Muscle of arm (tissue), 1 donor: ENCODE measurements at regions not wholly inside any gene's neighbourhood (a gene's known extent, or its start where the extent isn't known, plus 50 kb on each side); places are given as distances from the start of the nearest gene placed in this dataset.
"Not testable (repeated sequence)": the region's sequence is repeated elsewhere in the genome, so short reads cannot be mapped to it uniquely, and the experiment has no call there.

Experiments used
- DNase-seq: peaks from one replicate; pipeline ENCODE4 v3.0.0-alpha.2; 2013

DNA sequence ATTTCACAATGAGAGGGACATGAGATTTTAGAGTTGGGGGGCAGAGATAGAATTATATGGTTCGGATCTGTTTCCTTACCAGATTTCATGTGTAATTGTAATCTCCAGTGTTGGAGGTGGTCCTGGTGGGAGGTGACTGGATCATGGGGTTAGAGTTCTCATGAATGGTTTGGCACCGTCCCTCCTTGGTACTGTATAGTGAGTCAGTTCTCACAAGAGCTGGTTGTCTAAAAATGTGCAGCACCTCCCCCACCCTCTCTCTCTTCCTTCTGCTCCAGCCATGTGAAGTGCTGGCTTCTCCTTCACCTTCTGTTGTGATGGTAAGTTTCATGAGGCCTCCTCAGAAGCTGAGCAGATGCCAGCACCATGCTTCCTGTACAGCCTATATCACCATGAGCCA is 138.1 kb downstream of the SCG2 start:
- DNase-seq: no peak

DNA sequence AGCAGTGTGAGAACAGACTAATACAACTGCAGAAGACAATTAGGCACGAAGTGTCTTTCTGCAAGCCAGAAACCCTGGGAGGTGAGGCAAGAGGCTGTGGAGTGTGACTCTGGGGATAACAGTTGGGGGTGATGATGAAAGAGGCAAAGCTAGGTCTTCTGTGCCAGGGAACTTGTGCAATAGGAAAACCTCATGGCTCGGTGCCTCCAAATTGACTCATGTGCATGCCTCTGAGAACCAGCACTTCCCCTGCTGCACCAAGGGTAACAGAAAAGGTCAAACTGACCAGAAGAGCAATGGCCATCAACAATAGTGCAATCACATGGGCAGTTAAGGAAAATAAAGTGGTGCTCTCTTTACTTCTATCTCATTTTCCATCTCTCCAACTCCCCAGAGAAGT is 136.4 kb downstream of the SCG2 start:
- DNase-seq: no peak

DNA sequence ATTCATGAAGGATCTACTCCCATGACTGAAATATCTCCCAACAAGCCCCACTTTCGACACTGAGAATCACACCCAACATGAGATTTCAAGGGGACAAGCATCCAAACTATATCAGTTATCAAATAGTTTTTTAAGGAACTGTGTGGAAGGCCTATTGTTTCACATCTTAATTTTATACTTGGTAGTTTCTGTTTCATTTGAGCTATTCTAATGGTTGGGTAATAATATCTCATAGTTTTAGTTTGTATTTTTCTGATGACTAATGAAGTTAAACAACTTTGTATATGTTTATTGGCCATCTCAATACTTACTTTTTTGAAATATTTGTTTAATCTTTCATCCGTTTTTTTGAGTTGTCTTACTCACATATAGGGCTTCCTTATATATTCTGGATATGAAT is 135.0 kb downstream of the SCG2 start:
- no peak for DNase-seq

DNA sequence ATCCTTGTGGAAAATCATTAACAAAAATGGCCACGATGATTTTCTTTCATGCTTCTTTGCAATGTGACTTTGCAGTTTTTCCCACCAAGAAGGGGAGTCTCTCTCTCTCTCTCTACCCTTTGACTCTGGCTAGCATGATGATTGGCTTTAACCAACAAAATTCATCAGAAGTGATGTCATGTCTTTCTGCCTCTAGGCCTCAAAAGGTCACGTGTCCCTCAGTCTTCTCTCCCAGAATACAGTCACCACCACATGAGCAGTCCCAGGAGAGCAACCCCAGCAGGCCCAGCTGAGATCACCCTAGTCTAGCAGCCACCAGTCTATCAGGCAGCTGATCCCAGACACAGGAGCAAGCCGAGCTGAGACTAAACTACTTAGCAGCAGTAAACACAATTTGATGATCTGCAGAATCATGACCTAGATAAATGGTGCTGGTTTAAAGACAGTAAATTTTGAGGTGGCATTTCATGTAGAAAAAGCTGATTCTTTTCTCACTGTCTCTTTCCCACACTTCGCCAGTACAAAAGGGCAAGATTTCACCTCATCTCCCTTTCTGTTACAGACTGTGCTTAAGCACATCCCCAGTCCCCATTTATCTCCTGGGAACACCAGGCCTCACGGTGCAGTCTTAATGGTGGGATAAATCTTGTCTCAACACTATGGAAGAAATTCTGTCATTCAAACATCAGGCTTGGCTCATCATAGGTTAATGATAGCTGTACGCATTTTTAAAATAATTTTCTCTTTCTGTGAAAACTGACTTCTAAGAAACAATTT is 132.7 kb downstream of the SCG2 start:
- no peak for DNase-seq

DNA sequence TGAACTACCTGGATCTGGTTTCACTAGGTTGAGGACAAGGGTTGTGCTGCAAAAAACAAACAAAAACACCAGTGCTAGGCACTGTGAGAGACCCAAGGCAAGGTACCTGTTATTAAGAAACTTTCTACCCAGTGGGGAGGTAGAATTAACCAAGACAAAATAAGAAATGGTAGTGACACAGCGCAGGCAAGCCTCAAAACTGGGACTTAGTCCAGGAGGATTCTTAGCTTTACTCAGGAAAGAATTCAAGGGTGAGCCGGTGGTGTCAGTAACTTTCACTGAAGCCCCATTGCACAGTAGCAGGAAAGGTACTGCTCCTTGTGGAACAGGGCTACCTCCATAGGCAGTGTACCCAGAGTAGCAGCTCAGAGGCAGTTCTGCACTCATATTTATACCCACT is 131.6 kb downstream of the SCG2 start:
- DNase-seq: no peak

DNA sequence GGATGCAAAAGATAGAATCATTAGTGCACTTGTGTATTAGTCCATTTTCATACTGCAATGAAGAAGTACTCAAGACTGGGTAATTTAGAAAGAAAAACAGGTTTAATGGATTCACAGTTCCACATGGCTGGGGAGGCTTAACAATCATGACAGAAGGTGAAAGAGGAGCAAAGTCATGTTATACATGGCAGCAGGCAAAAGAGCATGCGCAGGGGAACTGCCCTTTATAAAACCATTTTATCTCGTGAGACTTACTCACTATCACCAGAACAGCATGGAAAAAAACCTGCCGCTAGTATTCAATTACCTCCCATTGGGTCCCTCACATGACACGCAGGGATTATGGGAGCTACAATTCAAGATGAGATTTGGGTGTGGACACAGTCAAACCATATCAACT is 129.4 kb downstream of the SCG2 start:
- DNase-seq: no peak

DNA sequence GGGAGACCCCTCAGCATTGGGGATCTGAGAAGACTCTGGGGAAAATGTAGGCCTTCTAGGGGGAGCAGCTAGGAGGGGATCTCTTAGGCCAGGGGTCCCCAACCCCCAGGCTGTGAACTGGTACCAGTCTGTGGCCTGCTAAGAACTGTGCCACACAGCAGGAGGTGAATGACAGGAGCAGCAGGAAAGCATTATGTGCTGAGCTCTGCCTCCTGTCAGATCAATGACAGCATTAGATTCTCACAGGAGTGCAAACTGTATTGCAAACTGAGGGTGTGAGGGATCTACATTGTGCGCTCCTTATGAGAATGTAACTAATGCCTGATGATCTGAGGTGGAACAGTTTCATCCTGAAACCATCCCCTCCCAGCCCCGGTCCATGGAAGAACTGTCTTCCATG is 127.3 kb downstream of the SCG2 start:
- DNase-seq: no peak

DNA sequence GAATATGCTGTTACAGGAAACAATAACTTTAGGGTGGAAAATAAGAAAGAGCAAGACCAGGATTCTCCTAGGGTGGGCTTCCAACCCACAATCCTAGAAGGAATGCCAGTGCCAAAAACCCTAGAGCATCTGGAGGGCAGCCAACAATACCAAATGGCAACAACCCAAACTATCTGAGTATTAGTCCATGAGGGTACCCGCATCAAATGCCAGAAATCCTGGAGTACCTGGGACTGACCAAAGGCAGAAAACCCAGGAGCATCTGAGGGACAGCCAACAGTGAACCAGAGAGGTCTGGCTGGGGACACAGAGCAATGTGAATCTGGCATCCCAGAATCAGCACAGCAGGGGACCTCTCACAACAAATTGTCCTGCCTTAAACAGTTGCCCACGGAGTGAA is 126.3 kb downstream of the SCG2 start:
- DNase-seq: no peak

DNA sequence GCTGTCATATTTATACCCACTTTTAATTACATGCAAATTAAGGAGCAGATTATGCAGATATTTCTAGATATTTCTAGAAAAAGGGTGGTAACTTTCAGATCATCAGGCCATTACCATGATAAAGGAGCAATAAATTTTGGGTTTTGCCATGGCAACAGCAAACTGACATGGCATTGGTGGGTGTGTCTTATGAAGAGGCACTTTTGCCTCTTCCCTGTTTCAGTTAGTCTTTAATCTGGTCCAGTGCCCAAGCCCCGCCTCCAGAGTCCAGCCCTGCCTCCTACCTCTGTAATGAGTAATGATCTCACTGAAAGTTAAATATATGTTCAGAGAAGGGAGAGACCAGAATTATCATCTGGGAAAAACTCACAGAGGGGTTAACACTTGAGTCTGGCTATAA is 124.8 kb downstream of the SCG2 start:
- DNase-seq: no peak

DNA sequence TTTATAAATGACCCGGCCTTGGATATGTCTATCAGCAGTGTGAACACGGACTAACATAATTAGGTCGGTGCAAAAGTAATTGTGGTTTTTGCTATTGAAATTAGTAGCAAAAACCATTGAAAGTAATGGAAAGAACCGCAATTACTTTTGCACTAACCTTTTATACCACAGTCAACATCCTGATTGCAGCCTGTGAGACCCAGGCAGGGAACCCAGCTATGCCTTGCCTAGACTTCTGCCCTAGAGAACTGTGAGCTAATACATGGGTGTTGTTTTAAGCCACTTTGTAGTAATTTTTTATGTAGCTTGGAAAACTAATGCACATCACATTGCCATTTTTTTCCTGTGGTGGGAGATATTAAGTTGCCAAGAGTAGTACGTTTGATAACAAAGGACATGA is 120.7 kb downstream of the SCG2 start:
- DNase-seq: no peak

DNA sequence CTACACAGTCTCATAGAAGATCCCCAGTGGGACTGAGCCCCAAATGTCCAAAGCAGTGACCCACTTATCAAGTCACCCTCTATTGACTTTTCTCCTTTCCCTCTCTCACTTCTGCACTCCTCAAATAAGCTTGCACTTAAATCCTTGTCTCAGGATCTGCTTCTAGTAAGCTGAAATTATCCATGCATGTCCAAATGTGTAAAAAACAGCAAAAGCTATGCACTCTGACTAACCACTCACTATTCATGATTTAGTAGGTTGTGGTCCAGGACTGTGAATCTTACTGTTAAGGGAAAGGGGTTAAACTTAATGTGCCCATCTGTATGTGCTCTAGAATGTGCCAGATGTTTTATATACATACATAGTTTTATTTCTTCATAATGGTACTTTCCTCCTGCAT is 115.4 kb downstream of the SCG2 start:
- no peak for DNase-seq

DNA sequence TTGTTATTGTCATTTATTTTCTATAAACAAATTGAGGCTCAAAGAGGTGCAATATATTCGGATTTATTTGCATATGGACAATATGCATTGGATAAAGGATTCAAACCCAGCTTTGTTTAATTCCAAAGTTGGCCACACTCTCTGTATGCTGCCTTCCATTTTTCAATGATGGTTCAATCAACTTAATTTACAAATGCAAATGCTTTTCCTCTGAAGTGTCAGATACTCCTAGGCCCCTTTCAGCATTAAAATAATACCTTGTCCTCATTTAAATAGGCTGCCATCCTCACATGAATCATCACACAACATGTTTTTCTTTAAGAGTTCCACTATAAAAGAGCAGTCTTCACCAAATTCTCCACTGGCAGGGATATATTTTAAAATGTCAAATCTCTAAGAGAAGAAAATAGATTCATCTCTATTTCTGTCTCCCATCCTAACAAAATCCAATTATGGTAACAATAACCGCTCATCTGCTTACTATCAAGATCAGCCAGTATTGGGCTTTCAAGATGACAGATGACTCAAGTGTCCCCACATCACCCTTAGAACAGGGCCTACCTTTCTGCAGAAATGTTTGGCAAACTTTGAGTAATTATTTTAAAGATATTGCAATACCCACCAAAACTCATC is 114.8 kb downstream of the SCG2 start:
- no peak for DNase-seq

DNA sequence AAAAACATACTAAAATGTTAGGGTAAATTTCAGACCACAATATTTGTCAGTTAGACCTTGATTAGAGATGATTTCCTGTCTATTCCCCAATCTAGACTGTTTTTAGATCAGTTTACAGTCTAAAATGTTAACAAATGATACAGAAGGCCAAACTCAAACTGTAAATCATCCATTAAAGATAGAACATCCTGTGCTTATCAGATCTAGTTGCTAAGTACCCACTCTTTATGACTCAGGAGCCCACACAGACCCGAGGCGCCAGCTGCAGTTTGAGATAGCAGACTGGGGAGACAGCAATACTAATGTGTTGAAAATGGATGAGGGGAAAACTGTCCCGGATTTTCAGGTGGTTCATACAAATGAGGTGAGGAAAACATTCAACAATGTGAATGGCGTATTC is 113.3 kb downstream of the SCG2 start:
- no peak for DNase-seq

DNA sequence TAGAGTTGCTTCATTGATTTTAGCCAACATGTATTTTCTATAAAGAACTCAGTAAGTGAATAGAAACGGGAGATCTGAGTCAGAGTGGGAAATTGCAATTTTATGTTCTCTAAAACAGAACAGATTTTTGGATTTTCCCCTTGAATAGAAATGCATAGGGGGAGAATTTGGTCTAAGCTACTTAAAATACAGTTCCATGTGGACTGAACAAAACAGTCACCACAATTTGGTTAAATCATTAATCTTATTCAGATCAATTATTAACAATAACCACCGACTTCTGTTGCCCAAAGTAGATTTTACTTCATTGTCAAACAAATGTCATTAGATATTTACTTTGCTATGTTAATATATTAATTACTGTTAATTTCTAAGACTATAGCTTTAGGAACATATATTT is 107.7 kb downstream of the SCG2 start:
- DNase-seq: no peak

DNA sequence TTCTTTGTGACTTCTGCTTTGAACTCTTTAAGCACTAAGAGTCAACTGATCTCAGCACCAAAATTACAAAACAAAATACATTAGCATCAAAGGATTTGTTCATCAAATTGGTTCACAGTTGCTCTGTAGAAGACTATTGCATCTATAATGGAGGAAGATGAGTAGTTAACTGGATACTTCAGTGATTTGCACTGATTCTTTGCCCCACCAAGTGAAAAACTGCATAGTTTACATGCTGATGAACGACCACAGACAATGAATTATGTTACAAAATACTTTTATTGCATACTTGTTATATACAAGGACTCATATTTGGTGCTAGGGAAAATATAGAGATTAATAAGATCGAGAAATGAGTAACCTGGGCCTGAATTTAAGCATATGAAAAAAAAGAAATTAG is 107.2 kb downstream of the SCG2 start:
- DNase-seq: no peak

DNA sequence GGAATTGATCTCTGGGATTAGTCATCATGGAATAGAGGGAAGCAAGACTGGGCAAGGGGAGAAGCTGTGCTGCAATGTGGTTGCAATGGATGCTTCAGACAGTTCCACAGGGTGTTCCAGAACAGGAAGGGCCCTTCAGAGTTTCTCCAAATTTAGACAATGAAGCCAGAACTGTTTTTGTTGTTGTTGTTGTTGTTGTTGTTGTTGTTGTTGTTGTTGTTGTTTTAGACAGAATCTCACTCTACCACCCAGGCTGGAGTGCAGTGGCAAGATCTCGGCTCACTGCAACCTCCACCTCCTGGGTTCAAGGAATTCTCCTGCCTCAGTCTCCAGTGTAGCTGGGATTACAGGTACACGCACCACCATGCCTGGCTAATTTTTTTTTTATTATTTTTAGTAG is 105.3 kb downstream of the SCG2 start:
- DNase-seq: not testable (repeated sequence)

DNA sequence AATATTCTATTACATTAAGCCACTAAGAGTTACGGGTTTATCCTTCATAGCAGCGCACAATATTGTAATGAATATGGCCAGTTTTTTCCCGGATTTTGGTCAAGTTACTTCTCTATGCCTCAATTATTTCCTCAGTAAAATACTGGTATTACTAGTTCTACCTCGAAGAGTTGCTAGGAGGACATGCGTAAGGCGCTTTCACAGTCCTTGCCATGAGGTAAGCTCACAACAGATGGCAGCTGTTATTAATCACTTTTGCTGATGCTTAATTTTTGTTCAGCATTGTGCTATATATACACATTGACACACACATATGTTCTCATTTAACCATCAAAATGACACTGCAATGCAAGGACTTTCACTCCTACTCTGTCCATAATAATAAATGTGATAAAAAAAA is 101.5 kb downstream of the SCG2 start:
- no peak for DNase-seq

DNA sequence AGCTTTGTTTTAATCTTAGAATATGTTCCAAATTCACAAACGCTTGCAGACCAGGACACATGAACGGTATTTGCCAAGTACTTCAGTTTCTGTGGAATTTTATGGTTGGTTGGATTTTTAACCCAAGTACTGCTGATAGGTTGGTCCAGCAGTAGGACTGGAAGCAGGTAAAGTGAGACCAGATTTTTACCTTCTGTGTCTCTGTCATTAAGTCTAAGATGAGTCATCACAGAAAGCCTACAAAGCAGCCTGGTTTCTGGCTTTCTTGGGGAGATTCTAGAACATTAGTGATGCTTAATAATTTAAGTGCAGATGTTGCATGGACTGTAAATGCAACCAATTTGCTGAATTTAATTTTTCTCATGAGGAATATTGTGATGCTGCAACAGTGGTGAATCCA is 100.5 kb downstream of the SCG2 start:
- DNase-seq: no peak

DNA sequence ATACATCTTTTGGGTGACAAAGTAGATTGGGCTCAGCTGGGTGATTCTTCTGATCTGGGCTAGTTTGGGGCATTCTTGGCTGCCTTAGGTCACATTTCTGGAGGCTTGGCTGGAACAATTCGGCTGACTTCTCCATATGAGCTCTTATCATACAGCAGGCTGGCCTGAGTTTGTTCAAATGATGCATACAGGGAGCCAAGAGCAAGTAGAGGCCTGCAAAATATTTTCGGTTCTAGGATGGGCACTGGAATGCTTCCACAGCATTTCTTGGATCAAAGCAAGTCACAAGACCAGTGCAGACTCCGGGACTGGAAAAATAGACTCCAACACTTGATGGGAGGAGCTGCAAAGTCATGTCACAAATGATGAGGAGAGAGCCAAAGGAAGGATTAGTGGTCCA is 98.4 kb downstream of the SCG2 start:
- DNase-seq: no peak

DNA sequence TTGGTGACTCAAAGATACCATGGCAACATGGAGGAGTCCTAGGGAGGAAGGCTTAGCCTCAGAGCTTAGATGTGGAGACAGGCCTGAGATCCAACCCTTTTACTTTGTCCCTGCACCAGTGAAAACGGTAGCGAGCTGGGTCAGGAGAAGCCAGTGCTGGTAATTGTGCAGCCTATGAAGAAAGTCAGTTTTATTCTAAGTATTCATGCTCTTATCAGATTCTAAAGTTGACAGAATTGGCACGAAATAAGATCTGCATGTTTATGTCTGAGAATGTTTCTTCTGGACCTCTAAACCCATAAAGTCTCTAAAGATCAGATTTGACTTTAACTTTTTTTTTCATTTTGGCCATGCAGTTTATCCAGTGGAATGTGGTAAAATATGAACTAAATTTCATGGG is 93.8 kb downstream of the SCG2 start:
- DNase-seq: no peak

DNA sequence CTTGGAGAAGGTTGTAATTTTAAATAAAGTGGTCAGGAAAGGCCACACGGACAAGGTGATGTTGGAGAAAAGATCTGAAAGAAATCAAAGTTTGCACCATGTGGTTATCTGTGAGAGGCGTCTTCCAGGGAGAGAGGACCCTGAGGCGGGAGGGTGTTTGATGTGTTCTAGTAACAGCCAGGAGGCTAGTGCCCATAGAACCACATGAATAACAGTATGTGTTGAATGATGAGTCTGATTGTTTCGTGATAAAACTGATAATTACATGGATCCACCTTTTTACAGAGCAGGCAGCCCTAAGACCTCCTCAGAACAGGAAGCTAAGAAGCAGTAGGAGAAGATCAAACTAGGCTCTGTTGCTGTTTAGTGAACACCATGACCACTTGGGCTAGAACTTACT is 91.4 kb downstream of the SCG2 start:
- DNase-seq: no peak

DNA sequence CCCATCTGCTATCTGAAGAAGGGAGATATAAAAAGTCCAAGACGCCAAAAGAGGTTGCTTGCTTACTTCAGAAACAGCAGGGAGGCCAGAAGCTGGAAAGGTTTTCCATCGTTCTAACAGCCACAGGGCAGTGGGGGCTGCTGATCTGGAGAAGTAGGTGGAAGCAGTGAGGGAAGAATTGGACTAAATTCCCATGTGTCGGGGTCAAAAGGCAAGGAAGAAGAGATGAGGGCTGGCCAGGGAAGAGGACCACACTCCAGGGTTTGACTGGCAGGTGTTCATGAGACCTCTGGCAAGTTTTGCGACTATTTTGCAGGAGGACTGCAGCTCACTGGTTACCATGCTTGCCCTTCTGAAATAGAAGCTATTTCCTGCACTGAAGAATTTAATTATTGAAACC is 91.0 kb downstream of the SCG2 start:
- DNase-seq: no peak

DNA sequence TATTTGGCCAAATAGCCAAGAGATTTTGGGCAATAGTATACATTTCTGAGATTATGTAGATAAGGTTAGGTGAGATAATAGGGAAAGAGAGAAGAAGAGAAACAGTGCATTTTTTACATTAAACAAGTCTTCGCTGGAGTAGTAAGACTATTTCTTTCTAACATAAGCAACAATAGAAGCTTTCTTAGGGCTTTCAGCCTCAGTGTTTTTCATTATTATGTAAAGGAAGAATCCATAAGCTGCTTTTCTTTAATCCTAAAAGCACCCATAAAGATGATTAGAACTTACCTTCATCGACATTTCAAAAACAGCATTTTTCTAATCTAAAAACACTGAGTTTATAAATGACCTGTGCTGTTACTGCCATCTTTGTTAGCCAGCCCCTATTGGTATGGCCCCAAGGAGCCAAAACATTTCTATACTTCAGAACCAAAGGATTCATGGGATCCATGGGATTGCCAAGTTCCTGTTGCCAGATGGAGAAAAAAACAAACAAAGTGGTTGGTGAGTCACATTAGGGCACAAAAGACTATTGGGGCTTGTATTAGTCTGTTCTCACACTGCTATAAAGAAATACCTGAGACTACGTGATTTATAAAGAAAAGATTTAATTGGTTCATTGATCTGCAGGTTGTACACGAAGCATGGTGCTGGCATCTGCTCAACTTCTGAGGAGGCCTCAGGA is 88.2 kb downstream of the SCG2 start:
- no peak for DNase-seq

DNA sequence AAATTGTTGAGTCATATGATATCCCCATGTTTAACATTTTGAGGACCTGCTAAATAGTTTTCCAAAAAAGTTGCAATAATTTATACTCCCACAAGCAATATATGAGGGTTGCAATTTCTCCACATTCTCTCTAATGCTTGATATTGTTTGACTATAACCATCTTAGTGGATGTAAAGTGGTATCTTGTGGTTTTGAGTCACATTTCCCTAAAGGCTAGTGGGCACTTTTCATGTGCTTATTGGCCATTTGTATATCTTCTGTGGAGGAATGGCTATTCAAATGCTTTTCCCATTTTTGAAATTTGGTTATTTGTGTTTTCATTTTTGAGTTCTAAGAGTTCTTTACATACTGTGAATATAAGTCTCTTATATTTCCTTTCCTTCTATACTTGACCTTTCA is 82.7 kb downstream of the SCG2 start:
- no peak for DNase-seq
